ENCODE measurements at regions not wholly inside any gene's neighbourhood (a gene's known extent, or its start where the extent isn't known, plus 50 kb on each side); places are given as distances from the start of the nearest gene placed in this dataset.

DNA sequence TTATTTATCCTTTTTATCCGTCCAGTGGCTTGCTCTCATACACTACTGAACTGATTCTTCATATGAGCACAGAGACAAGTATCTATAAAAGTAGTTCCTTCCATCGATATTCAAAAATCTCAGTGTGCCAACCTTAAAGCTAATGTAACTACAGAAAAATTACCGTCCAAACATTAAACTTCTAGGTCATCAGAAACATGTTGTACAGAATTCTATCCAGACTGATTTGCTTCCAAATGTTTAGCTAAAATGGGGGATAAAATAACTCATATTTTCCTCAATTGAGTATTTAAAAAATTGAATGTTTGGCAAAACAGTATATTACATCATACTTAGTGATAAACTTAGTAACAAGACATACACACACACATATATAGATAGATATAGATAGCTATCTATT lies 584.7 kb upstream of the SEMA3D start:
- in situ Hi-C loops (cut with HindIII; ENCODE audit: low sequenced_read_pairs), result no loop called here
- H3K4me3 ChIP-seq (ENCODE audit: low read depth, low read length), result no peak overlapping the region
- no peak for DNase-seq (ENCODE audit: low read depth)
- TF ChIP-seq, protein P1, sequence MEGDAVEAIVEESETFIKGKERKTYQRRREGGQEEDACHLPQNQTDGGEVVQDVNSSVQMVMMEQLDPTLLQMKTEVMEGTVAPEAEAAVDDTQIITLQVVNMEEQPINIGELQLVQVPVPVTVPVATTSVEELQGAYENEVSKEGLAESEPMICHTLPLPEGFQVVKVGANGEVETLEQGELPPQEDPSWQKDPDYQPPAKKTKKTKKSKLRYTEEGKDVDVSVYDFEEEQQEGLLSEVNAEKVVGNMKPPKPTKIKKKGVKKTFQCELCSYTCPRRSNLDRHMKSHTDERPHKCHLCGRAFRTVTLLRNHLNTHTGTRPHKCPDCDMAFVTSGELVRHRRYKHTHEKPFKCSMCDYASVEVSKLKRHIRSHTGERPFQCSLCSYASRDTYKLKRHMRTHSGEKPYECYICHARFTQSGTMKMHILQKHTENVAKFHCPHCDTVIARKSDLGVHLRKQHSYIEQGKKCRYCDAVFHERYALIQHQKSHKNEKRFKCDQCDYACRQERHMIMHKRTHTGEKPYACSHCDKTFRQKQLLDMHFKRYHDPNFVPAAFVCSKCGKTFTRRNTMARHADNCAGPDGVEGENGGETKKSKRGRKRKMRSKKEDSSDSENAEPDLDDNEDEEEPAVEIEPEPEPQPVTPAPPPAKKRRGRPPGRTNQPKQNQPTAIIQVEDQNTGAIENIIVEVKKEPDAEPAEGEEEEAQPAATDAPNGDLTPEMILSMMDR (IDR thresholded peaks at IDR 0.05; ENCODE audit: low read depth, low read length, missing control alignments), result no peak

DNA sequence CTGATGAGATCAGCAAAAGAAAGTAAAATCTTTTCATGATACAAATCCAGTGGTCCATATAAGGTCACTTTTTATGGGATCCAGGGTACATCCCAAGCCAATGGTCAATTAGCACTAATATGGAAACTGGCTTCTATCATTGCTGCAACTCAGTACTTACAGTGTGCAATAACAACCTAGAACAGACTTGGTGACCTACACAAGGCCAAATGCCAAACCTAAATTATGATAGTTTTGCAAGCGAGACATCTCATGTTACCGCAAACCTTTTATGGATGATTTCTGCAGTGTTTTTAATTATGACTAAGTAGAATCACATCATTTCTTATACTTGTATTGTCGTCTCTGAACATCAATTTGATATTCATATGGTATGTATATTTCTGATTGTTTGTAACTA lies 583.5 kb upstream of the SEMA3D start:
- DNase-seq (ENCODE audit: low read depth), result no peak
- TF ChIP-seq, protein P1 (IDR thresholded peaks at IDR 0.05; ENCODE audit: low read depth, low read length, missing control alignments), result no peak
- H3K4me3 ChIP-seq (ENCODE audit: low read depth, low read length), result no peak overlapping the region
- in situ Hi-C loops (cut with HindIII; ENCODE audit: low sequenced_read_pairs), result no loop called here

DNA sequence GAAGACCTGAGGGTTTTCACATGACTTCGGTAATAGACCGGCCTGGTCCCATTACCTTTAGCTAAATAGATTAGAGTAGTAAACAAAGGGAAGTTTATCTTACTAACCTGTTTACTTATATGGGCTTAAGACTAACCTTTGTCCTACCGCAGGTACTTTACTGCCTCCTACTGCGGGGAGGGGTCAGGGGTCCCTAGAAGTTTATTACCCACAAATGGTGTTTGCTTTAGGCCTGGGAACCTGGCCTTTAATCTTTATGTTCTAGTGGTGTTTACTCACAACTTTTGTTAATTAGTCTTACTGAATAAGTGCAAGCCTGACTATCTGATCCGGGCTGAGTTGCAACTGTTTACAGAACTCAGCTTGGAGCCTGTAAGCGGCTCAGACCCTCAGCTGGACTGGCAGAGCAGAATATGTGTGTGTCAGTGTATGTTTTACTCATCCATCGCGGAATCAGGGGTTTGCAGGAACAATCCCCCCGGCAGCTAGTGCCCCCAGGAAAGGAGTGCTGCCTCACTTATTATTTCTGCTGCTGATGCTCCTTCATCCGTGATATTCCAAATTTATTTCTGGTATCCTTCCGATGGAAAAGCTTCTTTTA lies 578.9 kb upstream of the SEMA3D start:
- in situ Hi-C loops (cut with HindIII; ENCODE audit: low sequenced_read_pairs), result no loop called here
- no peak overlapping the region for H3K4me3 ChIP-seq (ENCODE audit: low read depth, low read length)
- TF ChIP-seq, protein P1 (IDR thresholded peaks at IDR 0.05; ENCODE audit: low read depth, low read length, missing control alignments), result no peak
- no peak for DNase-seq (ENCODE audit: low read depth)

DNA sequence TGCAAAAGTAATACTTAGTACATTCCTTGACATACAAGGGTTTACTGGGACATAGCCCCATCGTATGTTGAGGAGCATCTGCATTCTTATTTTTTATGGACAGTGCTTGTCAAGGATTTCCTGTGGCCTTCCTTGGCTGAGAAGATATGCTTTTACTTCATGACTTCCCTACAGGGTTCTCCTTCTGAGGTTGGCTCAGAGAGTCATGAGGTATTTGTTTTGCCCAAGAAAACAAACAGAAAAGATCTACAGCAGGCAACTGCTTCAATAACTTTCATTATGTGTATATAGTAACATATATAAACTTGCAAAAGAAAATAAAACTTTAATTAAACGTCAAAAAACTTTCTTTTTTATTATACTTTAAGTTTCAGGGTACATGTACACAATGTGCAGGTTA lies 577.2 kb upstream of the SEMA3D start:
- no peak for DNase-seq (ENCODE audit: low read depth)
- in situ Hi-C loops (cut with HindIII; ENCODE audit: low sequenced_read_pairs), result no loop called here
- TF ChIP-seq, protein P1 (IDR thresholded peaks at IDR 0.05; ENCODE audit: low read depth, low read length, missing control alignments), result no peak
- no peak overlapping the region for H3K4me3 ChIP-seq (ENCODE audit: low read depth, low read length)

DNA sequence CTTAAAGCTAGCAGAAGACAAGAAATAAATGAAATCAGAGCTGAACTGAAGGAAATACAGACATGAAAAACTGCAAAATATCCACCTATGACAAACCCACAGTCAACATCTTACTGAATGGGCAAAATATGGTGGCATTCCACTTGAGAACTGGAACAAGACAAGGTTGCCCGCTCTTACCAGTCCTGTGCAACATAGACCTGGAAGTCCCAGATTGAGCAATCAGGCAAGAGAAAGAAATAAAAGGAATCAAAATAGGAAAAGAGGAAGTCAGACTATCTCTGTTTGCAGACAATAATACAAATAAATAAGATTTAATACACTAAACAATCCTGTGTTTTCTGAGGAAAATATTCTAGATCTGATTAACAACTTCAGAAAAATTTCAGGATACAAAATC lies 570.5 kb upstream of the SEMA3D start:
- in situ Hi-C loops (cut with HindIII; ENCODE audit: low sequenced_read_pairs), result no loop called here
- no peak overlapping the region for H3K4me3 ChIP-seq (ENCODE audit: low read depth, low read length)
- no peak for DNase-seq (ENCODE audit: low read depth)
- TF ChIP-seq, protein P1 (IDR thresholded peaks at IDR 0.05; ENCODE audit: low read depth, low read length, missing control alignments), result no peak

DNA sequence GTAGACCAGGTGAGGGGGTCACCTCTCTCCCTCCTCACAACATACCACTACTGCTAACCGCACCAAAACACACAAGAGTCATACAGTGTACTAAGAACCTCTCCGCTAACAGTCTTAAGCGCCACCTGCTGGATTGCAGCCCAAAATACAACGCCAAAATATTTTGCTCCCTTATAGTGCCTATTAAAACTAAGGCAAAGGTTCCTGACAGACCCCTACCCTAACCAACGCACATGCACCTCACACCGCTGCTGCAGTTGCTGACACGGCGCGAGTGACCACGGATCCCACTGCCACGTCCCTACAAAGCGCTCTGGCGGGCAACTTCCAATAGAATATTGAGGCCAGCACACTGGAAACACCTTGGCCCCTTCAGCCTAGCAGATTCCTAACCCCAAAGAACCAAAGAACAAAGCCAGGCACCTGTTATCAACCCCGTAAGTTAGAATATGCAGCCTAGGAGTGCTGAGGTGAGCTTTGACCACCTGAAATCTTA lies 563.6 kb upstream of the SEMA3D start:
- in situ Hi-C loops (cut with HindIII; ENCODE audit: low sequenced_read_pairs), result no loop called here
- no peak overlapping the region for H3K4me3 ChIP-seq (ENCODE audit: low read depth, low read length)
- TF ChIP-seq, protein P1 (IDR thresholded peaks at IDR 0.05; ENCODE audit: low read depth, low read length, missing control alignments), result peak; percentile 81
- peak; percentile 27 for DNase-seq (ENCODE audit: low read depth)
